Occipital lobe (tissue), 2 donors: ENCODE measurements at regions not wholly inside any gene's neighbourhood (a gene's known extent, or its start where the extent isn't known, plus 50 kb on each side); places are given as distances from the start of the nearest gene placed in this dataset. TPM values are rescaled to one million over a fixed set of nuclear protein-coding genes. Genes with fewer than 3 reads are reported as not detected.
"Not testable (repeated sequence)": the region's sequence is repeated elsewhere in the genome, so short reads cannot be mapped to it uniquely, and the experiment has no call there.

Experiments used
- DNase-seq: peaks from one replicate; lab custom pipeline; 2025; lab: John Stamatoyannopoulos, UW
- small RNA-seq: library from RNA; depleted of rRNA; stranded (forward); fragments of <200 nt; gene quantifications from one replicate; pipeline ENCODE3, GENCODE V24; 2014

DNA sequence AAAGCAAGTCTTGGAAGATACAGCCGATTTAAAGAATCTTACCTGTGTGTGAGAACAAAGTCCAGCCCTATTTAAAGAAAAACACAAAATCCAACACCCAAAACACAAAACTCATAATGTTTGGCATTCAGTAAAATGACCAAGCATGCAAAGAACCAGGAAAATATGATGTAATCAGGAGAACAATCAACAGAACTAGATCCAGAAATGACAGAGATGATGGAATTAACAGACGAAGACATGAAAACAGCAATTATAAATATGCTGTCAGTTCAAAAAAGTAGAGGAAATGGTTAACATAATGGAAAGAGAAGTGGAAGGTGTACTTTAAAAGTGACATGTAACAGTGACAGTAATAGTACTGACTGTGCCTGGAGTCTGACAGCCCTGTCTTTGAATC lies 56.1 kb upstream of the ERV3-1 start:
- DNase-seq: not testable (repeated sequence)

DNA sequence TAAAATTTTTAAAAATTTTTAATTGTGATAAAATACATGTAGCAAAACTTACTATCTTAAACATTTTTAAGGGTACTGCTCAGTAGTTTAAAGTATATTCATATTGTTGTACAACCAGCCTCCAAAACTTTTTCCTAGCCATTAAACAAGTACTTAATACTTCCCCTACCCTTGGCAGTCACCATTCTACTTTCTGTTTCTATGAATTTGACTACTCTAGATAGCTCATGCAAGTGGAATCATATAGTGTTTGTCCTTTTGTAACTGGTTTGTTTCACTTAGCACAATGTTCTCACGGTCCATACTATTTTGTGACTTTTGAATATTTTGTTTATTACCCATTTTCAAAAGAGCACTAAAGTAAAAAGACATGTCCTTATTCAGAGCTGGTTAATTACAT lies 52.8 kb upstream of the ERV3-1 start:
- not testable (repeated sequence) for DNase-seq

Small RNA genes in the stretch of these regions (small RNA-seq; reads per million reads assigned to genes)
- gene AC104073.1: not detected
- gene SNORA15B-1: not detected
- gene SNORA22C: not detected
